NT2/D1 (cell line): ENCODE measurements at regions not wholly inside any gene's neighbourhood (a gene's known extent, or its start where the extent isn't known, plus 50 kb on each side); places are given as distances from the start of the nearest gene placed in this dataset.

Source experiments
- DNase-seq: peaks from one replicate; pipeline ENCODE4 v3.0.0-alpha.2; 2011; ENCODE audit warnings: low read depth, low spot score
- H3K27me3 ChIP-seq: 2 replicates; pipeline ENCODE4 v1.6.0; 2011; ENCODE audit warnings: mild to moderate bottlenecking; ENCODE audit not compliant: insufficient read length, insufficient read depth
- H3K36me3 ChIP-seq: 2 replicates; pipeline ENCODE4 v1.6.1; 2011; ENCODE audit warnings: mild to moderate bottlenecking, low read length, mixed read lengths; ENCODE audit not compliant: insufficient read depth, insufficient read length
- H3K4me1 ChIP-seq: 2 replicates; pipeline ENCODE4 v1.5.1; 2011; ENCODE audit not compliant: insufficient read depth, insufficient read length
- H3K4me3 ChIP-seq: 2 replicates; pipeline ENCODE4 v1.5.1; 2011; ENCODE audit warnings: low read depth; ENCODE audit not compliant: insufficient read length
- H3K9ac ChIP-seq: 2 replicates; pipeline ENCODE4 v1.6.0; 2011; ENCODE audit warnings: low read depth; ENCODE audit not compliant: insufficient read length
- H3K9me3 ChIP-seq: 2 replicates; pipeline ENCODE4 v1.5.1; 2011; ENCODE audit warnings: mild to moderate bottlenecking, low read length; ENCODE audit not compliant: insufficient read depth
- SUZ12 ChIP-seq: IDR thresholded peaks from 2 replicates; pipeline ENCODE4 v1.6.1; 2011; ENCODE audit not compliant: insufficient read length, insufficient read depth; ENCODE audit errors: extremely low read depth
- YY1 ChIP-seq: IDR thresholded peaks from 2 replicates; pipeline ENCODE4 v1.6.1; 2011; ENCODE audit not compliant: insufficient read length, insufficient read depth
- ZNF274 ChIP-seq: IDR thresholded peaks from 2 replicates; pipeline ENCODE4 v1.6.1; 2011; ENCODE audit warnings: mild to moderate bottlenecking, low read depth, low read length

- Histone ChIP-seq H3K9ac (no peak overlapping the region), H3K9me3 (no peaks in the 10 kb centered on the region), H3K4me1 (peaks cover 5% of the 10 kb centered on the region), H3K27me3 (no peaks in the 10 kb centered on the region), H3K36me3 (no peaks in the 10 kb centered on the region), H3K4me3 (no peak overlapping the region)
- DNase-seq = no peak
- TF ChIP-seq SUZ12 = no peak
- no peak for TF ChIP-seq ZNF274
- TF ChIP-seq YY1 = no peak
These were observed 814.0 kb downstream of the BRD1 start for GRCh38 chr22:49013707-49014106.

GRCh38 chr22:49012712-49013395 lies 814.8 kb downstream of the BRD1 start:
- Histone ChIP-seq H3K27me3 (no peaks in the 10 kb centered on the region), H3K36me3 (no peaks in the 10 kb centered on the region), H3K4me3 (no peak overlapping the region), H3K9me3 (no peaks in the 10 kb centered on the region), H3K9ac (no peak overlapping the region), H3K4me1 (peaks cover 5% of the 10 kb centered on the region)
- TF ChIP-seq ZNF274 (no peak), SUZ12 (no peak), YY1 (no peak)
- DNase-seq = no peak

GRCh38 chr22:49011769-49012648 lies 815.7 kb downstream of the BRD1 start:
- TF ChIP-seq YY1 (no peak), ZNF274 (no peak), SUZ12 (no peak)
- DNase-seq = no peak
- Histone ChIP-seq H3K36me3 (no peaks in the 10 kb centered on the region), H3K9ac (no peak overlapping the region), H3K4me1 (peaks cover 5% of the 10 kb centered on the region), H3K4me3 (no peak overlapping the region), H3K9me3 (no peaks in the 10 kb centered on the region), H3K27me3 (no peaks in the 10 kb centered on the region)

- peaks cover 5% of the 10 kb centered on the region for H3K4me1 ChIP-seq
- no peaks in the 10 kb centered on the region for H3K9me3 ChIP-seq
- TF ChIP-seq YY1 = no peak
- TF ChIP-seq SUZ12 = no peak
- no peak overlapping the region for H3K9ac ChIP-seq
- no peak overlapping the region for H3K4me3 ChIP-seq
- DNase-seq = no peak
- no peaks in the 10 kb centered on the region for H3K36me3 ChIP-seq
- H3K27me3 ChIP-seq = no peaks in the 10 kb centered on the region
These were observed 816.3 kb downstream of the BRD1 start for GRCh38 chr22:49011379-49011768.

- DNase-seq = no peak
- Histone ChIP-seq H3K36me3 (no peaks in the 10 kb centered on the region), H3K9me3 (no peaks in the 10 kb centered on the region), H3K4me1 (peaks cover 5% of the 10 kb centered on the region), H3K27me3 (no peaks in the 10 kb centered on the region), H3K4me3 (no peak overlapping the region), H3K9ac (no peak overlapping the region)
- TF ChIP-seq ZNF274 (no peak), YY1 (no peak), SUZ12 (no peak)
These were observed 816.8 kb downstream of the BRD1 start for GRCh38 chr22:49010901-49011300.

- no peak for DNase-seq
- H3K9me3 ChIP-seq = no peaks in the 10 kb centered on the region
- H3K4me1 ChIP-seq = peaks cover 5% of the 10 kb centered on the region
- no peak overlapping the region for H3K9ac ChIP-seq
- H3K36me3 ChIP-seq = no peaks in the 10 kb centered on the region
- H3K4me3 ChIP-seq = no peak overlapping the region
- TF ChIP-seq ZNF274 (no peak), SUZ12 (no peak), YY1 (no peak)
- H3K27me3 ChIP-seq = no peaks in the 10 kb centered on the region
These were observed 817.4 kb downstream of the BRD1 start for GRCh38 chr22:49010070-49010863.
